HG03378 (cell line): ENCODE measurements at regions not wholly inside any gene's neighbourhood (a gene's known extent, or its start where the extent isn't known, plus 50 kb on each side); places are given as distances from the start of the nearest gene placed in this dataset.
"Not testable (repeated sequence)": the region's sequence is repeated elsewhere in the genome, so short reads cannot be mapped to it uniquely, and the experiment has no call there.

ENCODE experiments used
- ATAC-seq: cut with Tn5 transposase; IDR thresholded peaks from one replicate; pipeline ENCODE4 v1.9.1; 2021; ENCODE audit warnings: mild to moderate bottlenecking, moderate library complexity; ENCODE audit not compliant: unreplicated experiment

- no peak for ATAC-seq
These were observed 235.4 kb upstream of the IRAK1BP1 start for GRCh38 chr6:78631976-78632375.

- no peak for ATAC-seq
These were observed 227.9 kb upstream of the IRAK1BP1 start for GRCh38 chr6:78639111-78640110.

GRCh38 chr6:78643976-78644375, 223.4 kb upstream of the IRAK1BP1 start:
- not testable (repeated sequence) for ATAC-seq

- ATAC-seq, result not testable (repeated sequence)
These were observed 220.6 kb upstream of the IRAK1BP1 start for GRCh38 chr6:78646542-78647415.

- ATAC-seq, result not testable (repeated sequence)
These were observed 201.5 kb upstream of the IRAK1BP1 start for GRCh38 chr6:78665819-78666218.

GRCh38 chr6:78666764-78667163, 200.6 kb upstream of the IRAK1BP1 start:
- ATAC-seq, result no peak

- ATAC-seq, result no peak
These were observed 197.2 kb upstream of the IRAK1BP1 start for GRCh38 chr6:78670156-78670555.

- ATAC-seq, result no peak
These were observed 196.5 kb upstream of the IRAK1BP1 start for GRCh38 chr6:78670802-78671201.

GRCh38 chr6:78676069-78677007, 191.0 kb upstream of the IRAK1BP1 start:
- ATAC-seq, result not testable (repeated sequence)

GRCh38 chr6:78688668-78689067, 178.7 kb upstream of the IRAK1BP1 start:
- ATAC-seq, result no peak

- ATAC-seq, result no peak
These were observed 173.5 kb upstream of the IRAK1BP1 start for GRCh38 chr6:78693835-78694234.

- ATAC-seq, result not testable (repeated sequence)
These were observed 172.7 kb upstream of the IRAK1BP1 start for GRCh38 chr6:78694628-78695027.

GRCh38 chr6:78700991-78701390, 166.4 kb upstream of the IRAK1BP1 start:
- ATAC-seq, result no peak

GRCh38 chr6:78701407-78701806, 165.9 kb upstream of the IRAK1BP1 start:
- ATAC-seq, result no peak

- no peak for ATAC-seq
These were observed 158.3 kb upstream of the IRAK1BP1 start for GRCh38 chr6:78709021-78709420.

GRCh38 chr6:78713564-78713963, 153.8 kb upstream of the IRAK1BP1 start:
- no peak for ATAC-seq

GRCh38 chr6:78744144-78744543, 123.2 kb upstream of the IRAK1BP1 start:
- no peak for ATAC-seq

GRCh38 chr6:78746457-78746856, 120.9 kb upstream of the IRAK1BP1 start:
- ATAC-seq, result no peak

GRCh38 chr6:78749326-78749725, 118.0 kb upstream of the IRAK1BP1 start:
- no peak for ATAC-seq

- not testable (repeated sequence) for ATAC-seq
These were observed 109.0 kb upstream of the IRAK1BP1 start for GRCh38 chr6:78758297-78758798.
